H9 (cell line): ENCODE measurements at regions not wholly inside any gene's neighbourhood (a gene's known extent, or its start where the extent isn't known, plus 50 kb on each side); places are given as distances from the start of the nearest gene placed in this dataset.

Experiments
- DNase-seq: peaks from one replicate; pipeline ENCODE4 v3.0.0-alpha.2; 2017
- H2AFZ ChIP-seq: one replicate; pipeline ENCODE4 v1.6.1; 2013; ENCODE audit warnings: mild to moderate bottlenecking, low read length, control low read depth, moderate library complexity
- H2AK5ac ChIP-seq: 2 replicates; pipeline ENCODE4 v1.6.1; 2013; ENCODE audit warnings: low read length, control low read depth, mixed read lengths; ENCODE audit not compliant: insufficient read length
- H2BK120ac ChIP-seq: one replicate; pipeline ENCODE4 v1.6.1; 2013; ENCODE audit warnings: low read depth, mild to moderate bottlenecking, low read length, control low read depth, inconsistent platforms; ENCODE audit not compliant: poor library complexity, severe bottlenecking
- H2BK12ac ChIP-seq: 2 replicates; pipeline ENCODE4 v1.6.1; 2013; ENCODE audit warnings: low read length, control low read depth, mixed read lengths, low read depth; ENCODE audit not compliant: insufficient read length
- H2BK15ac ChIP-seq: 2 replicates; pipeline ENCODE4 v1.6.1; 2013; ENCODE audit warnings: low read depth, low read length, control low read depth
- H2BK20ac ChIP-seq: one replicate; pipeline ENCODE4 v1.6.1; 2013; ENCODE audit warnings: low read depth, mild to moderate bottlenecking, low read length, control low read depth, inconsistent platforms; ENCODE audit not compliant: poor library complexity, severe bottlenecking
- H2BK5ac ChIP-seq: 2 replicates; pipeline ENCODE4 v1.6.1; 2013; ENCODE audit warnings: low read length, control low read depth, mixed read lengths; ENCODE audit not compliant: insufficient read length
- H3K14ac ChIP-seq: 2 replicates; pipeline ENCODE4 v1.6.1; 2013; ENCODE audit warnings: low read length, control low read depth; ENCODE audit not compliant: insufficient read depth
- H3K18ac ChIP-seq: 2 replicates; pipeline ENCODE4 v1.6.1; 2013; ENCODE audit warnings: low read depth, mild to moderate bottlenecking, mixed read lengths, low read length, control low read depth; ENCODE audit not compliant: insufficient read length
- H3K23ac ChIP-seq: 2 replicates; pipeline ENCODE4 v1.6.1; 2013; ENCODE audit warnings: low read length, control low read depth, mixed read lengths, low read depth; ENCODE audit not compliant: insufficient read length
- H3K23me2 ChIP-seq: 2 replicates; pipeline ENCODE4 v1.6.1; 2013; ENCODE audit warnings: low read depth, mild to moderate bottlenecking, mixed read lengths, low read length, control low read depth; ENCODE audit not compliant: insufficient read length, poor library complexity, severe bottlenecking
- H3K27ac ChIP-seq: 2 replicates; pipeline ENCODE4 v1.5.1; 2013; ENCODE audit warnings: low read length, control low read depth, mixed read lengths, low read depth; ENCODE audit not compliant: insufficient read length
- H3K27me3 ChIP-seq: 2 replicates; pipeline ENCODE4 v1.6.1; 2013; ENCODE audit warnings: low read length, control low read depth, inconsistent platforms; ENCODE audit not compliant: insufficient read depth
- H3K4ac ChIP-seq: 2 replicates; pipeline ENCODE4 v1.6.1; 2013; ENCODE audit warnings: low read depth, mild to moderate bottlenecking, control low read depth, inconsistent platforms, low read length, moderate library complexity
- H3K4me1 ChIP-seq: 2 replicates; pipeline ENCODE4 v1.6.1; 2013; ENCODE audit warnings: low read length, control low read depth, inconsistent platforms; ENCODE audit not compliant: insufficient read depth
- H3K4me2 ChIP-seq: 2 replicates; pipeline ENCODE4 v1.6.1; 2013; ENCODE audit warnings: low read length, control low read depth, mixed read lengths; ENCODE audit not compliant: insufficient read length, insufficient read depth
- H3K56ac ChIP-seq: 2 replicates; pipeline ENCODE4 v1.6.1; 2013; ENCODE audit warnings: low read depth, mild to moderate bottlenecking, mixed read lengths, low read length, control low read depth; ENCODE audit not compliant: insufficient read length
- H3K79me1 ChIP-seq: 2 replicates; pipeline ENCODE4 v1.6.1; 2013; ENCODE audit warnings: low read depth, mild to moderate bottlenecking, moderate library complexity, low read length, control low read depth, inconsistent platforms; ENCODE audit not compliant: insufficient read depth, poor library complexity, severe bottlenecking
- H3K79me2 ChIP-seq: 2 replicates; pipeline ENCODE4 v1.6.1; 2013; ENCODE audit warnings: low read length, control low read depth, inconsistent platforms; ENCODE audit not compliant: insufficient read depth
- H3K9ac ChIP-seq: 2 replicates; pipeline ENCODE4 v1.6.1; 2013; ENCODE audit warnings: low read length, control low read depth, mixed read lengths; ENCODE audit not compliant: insufficient read length; ENCODE audit errors: extremely low read depth
- H3K9me3 ChIP-seq: one replicate; pipeline ENCODE4 v1.6.1; 2013; ENCODE audit warnings: low read depth, low read length, inconsistent platforms; ENCODE audit not compliant: control insufficient read depth
- H3T11ph ChIP-seq: one replicate; pipeline ENCODE4 v1.6.1; 2013; ENCODE audit warnings: mild to moderate bottlenecking, low read length, control low read depth, inconsistent platforms
- H4K20me1 ChIP-seq: one replicate; pipeline ENCODE4 v1.6.1; 2013; ENCODE audit not compliant: control insufficient read depth, insufficient read length, insufficient read depth
- H4K5ac ChIP-seq: 2 replicates; pipeline ENCODE4 v1.6.1; 2013; ENCODE audit warnings: low read depth, mild to moderate bottlenecking, mixed read lengths, low read length, control low read depth; ENCODE audit not compliant: insufficient read length
- H4K8ac ChIP-seq: replicated peaks from 2 replicates; pipeline ENCODE4 v1.6.1; 2013; ENCODE audit warnings: low read length, control low read depth, mixed read lengths, low read depth; ENCODE audit not compliant: insufficient read length
- H4K91ac ChIP-seq: 2 replicates; pipeline ENCODE4 v1.6.1; 2013; ENCODE audit warnings: low read depth, mild to moderate bottlenecking, moderate library complexity, mixed read lengths, low read length, control low read depth; ENCODE audit not compliant: insufficient read length
- H3K27ac Mint-ChIP-seq, 3 experiments: 2 replicates in 2 of 3; 3 replicates in 1 of 3; pipeline ENCODE4 v1.8.0; 2020 to 2021; ENCODE audit warnings: mixed read lengths in 3 of 3, mild to moderate bottlenecking in 1 of 3, moderate library complexity in 1 of 3
- H3K27me3 Mint-ChIP-seq: 2 replicates; pipeline ENCODE4 v1.8.0; 2021; ENCODE audit warnings: low read depth, mild to moderate bottlenecking, moderate library complexity, mixed read lengths
- H3K36me3 Mint-ChIP-seq, 3 experiments: 2 replicates in 2 of 3; 3 replicates in 1 of 3; pipeline ENCODE4 v1.8.0; 2020 to 2021; ENCODE audit warnings: low read depth in 3 of 3, mixed read lengths in 3 of 3; ENCODE audit not compliant: insufficient read depth in 1 of 3
- H3K4me1 Mint-ChIP-seq, 2 experiments: 2 replicates each; pipeline ENCODE4 v1.8.0; 2020; ENCODE audit warnings: mixed read lengths in 2 of 2
- H3K4me3 Mint-ChIP-seq, 2 experiments: 2 replicates in 1 of 2; 3 replicates in 1 of 2; pipeline ENCODE4 v1.8.0; 2020 to 2021; ENCODE audit warnings: mild to moderate bottlenecking in 2 of 2, mixed read lengths in 2 of 2, moderate library complexity in 1 of 2
- H3K9me3 Mint-ChIP-seq, 2 experiments: 2 replicates in 1 of 2; 3 replicates in 1 of 2; pipeline ENCODE4 v1.8.0; 2020; ENCODE audit warnings: mild to moderate bottlenecking in 2 of 2, mixed read lengths in 2 of 2, moderate library complexity in 1 of 2
- CTCF ChIP-seq: fragments of 200-600 bp; sonication (generic); conservative IDR thresholded peaks from 3 replicates; pipeline ENCODE4 v1.8.0; 2021; ENCODE audit warnings: antibody characterized with exemption, mild to moderate bottlenecking
- WGBS: extraction: QIAGEN DNeasy Blood & Tissue Kit; methylation state at CpG from one replicate; pipeline ENCODE4 v1.1.7; 2013; ENCODE audit warnings: missing lambda C conversion rate, low lambda C conversion rate, mixed read lengths; ENCODE audit not compliant: insufficient read length; ENCODE audit errors: extremely low coverage; 5-methylcytosine and 5-hydroxymethylcytosine counted together

DNA sequence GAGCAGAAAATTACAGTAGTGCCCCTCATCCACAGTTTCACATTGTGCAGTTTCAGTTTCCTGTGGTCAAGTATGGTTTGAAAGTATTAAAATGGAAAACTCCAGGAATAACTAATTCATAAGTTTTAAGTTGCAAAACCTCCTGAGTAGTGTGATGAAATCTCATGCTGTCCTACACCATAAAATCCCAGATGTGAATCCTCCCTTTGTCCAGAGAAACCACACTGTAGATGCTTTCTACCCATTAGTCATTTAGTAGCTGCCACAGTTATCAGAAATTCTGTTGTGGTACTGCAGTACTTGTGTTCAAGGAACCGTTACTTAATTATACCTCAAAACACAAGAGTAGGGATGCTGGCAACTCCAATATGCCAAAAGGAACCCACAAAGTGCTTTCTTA lies 74.7 kb downstream of the PTCHD4 start:
- no peak overlapping the region for H2AK5ac ChIP-seq
- no peak overlapping the region for H3T11ph ChIP-seq
- no peak overlapping the region for H4K91ac ChIP-seq
- no peaks in the 10 kb centered on the region for H3K36me3 Mint-ChIP-seq
- H3K27ac ChIP-seq = no peak overlapping the region
- H3K56ac ChIP-seq = no peak overlapping the region
- no peaks in the 10 kb centered on the region for H3K9me3 ChIP-seq
- no peaks in the 10 kb centered on the region for H3K4me1 ChIP-seq
- no peaks in the 10 kb centered on the region for H3K27me3 Mint-ChIP-seq
- H2AFZ ChIP-seq = no peak overlapping the region
- H3K27ac Mint-ChIP-seq = no peak overlapping the region
- H3K14ac ChIP-seq = no peak overlapping the region
- H3K4me2 ChIP-seq = no peak overlapping the region
- H3K79me2 ChIP-seq = no peaks in the 10 kb centered on the region
- no peak for TF ChIP-seq CTCF
- H3K23ac ChIP-seq = no peak overlapping the region
- no CpG with 5 or more reads among the region's 1 CpG for WGBS
- no peak overlapping the region for H2BK15ac ChIP-seq
- no peaks in the 10 kb centered on the region for H3K27me3 ChIP-seq
- H2BK12ac ChIP-seq = no peak overlapping the region
- H4K5ac ChIP-seq = no peak overlapping the region
- DNase-seq = no peak
- no peak overlapping the region for H3K4ac ChIP-seq
- no peak overlapping the region for H3K9ac ChIP-seq
- no peak overlapping the region for H2BK20ac ChIP-seq
- H3K9me3 Mint-ChIP-seq = no peaks in the 10 kb centered on the region
- H4K20me1 ChIP-seq = no peaks in the 10 kb centered on the region
- H3K79me1 ChIP-seq = no peaks in the 10 kb centered on the region
- no peak overlapping the region for H2BK120ac ChIP-seq
- no peaks in the 10 kb centered on the region for H3K23me2 ChIP-seq
- no peak overlapping the region for H3K18ac ChIP-seq
- no peak overlapping the region for H3K4me3 Mint-ChIP-seq
- H3K4me1 Mint-ChIP-seq = 0 out of 4 replicates have a peak, but pooled peaks cover 0 to 3% of the 10 kb centered on the region in 2 experiments
- H2BK5ac ChIP-seq = no peak overlapping the region
- H4K8ac ChIP-seq = no peak overlapping the region
